Epithelial cell of prostate (primary cell): ENCODE measurements at regions not wholly inside any gene's neighbourhood (a gene's known extent, or its start where the extent isn't known, plus 50 kb on each side); places are given as distances from the start of the nearest gene placed in this dataset.
"Not testable (repeated sequence)": the region's sequence is repeated elsewhere in the genome, so short reads cannot be mapped to it uniquely, and the experiment has no call there.

Experiments used
- DNase-seq: peaks from one replicate; pipeline ENCODE4 v3.0.0-alpha.2; 2011; ENCODE audit warnings: low read depth, low spot score
- H3K27ac ChIP-seq: fragments of 450-650 bp; 2 replicates; pipeline ENCODE4 v1.5.1; 2017; ENCODE audit warnings: mild to moderate bottlenecking

DNA sequence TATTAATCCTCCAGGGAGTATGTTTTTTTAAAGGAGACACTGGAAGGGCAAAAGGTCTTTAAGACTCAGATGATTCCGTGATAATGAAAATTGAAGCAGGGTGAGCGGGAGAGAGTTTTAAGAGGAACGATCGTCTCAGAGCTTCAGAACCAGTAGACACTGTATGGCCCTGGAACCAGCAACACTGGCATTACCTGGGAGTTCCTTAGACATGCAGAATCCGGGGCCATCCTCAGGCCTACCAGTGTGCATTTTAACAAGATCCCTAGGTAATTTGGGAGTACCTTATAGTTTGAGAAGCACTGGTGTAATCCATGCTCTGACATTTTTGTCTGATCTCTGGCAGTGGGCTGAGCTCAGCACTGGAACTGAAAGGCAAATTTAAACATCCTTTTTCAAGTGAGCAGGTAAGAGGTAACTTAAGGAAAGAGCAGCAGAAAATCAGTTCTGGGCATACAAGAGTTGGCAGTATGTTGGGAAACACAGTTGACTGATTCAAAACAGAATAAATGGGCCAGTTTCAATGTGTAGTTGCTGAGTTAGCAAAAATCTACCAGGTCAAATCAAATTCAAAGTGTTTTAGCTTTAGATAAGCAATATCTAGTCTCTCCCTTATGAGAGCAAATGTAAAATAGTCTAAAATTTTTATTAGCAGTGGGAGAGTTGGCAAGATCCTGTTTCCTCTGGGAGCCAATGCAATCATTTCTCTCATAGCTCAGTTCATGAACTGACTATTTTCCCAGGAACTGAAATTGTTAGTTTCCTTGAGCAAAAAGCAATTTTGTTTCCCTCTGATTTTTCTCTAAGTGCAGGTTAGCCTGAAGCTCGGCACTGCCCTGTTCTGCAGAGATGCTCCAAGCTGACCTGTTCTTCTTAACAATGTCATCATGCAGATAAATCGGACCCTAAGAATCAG is 97.2 kb upstream of the ELMO1 start:
- no peak overlapping the region for H3K27ac ChIP-seq
- no peak for DNase-seq

DNA sequence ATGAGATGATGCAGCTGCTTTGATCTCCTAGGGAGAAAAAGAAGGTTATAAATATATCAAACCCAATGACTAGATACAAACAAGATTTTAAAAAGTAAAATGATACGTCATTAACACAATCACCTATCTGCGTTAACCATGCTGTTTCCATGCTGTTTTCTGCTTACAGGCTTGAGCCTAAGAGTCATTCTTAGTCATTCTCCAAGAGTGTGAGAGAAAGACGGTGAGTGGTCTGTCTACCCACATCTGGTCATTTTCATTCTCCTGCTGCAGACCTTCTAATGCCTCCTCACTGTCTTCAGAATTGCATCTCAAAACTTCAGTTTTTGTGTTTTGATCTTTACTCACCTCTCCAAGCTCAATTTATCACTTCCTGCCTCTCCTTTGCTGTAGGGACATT is 98.0 kb upstream of the ELMO1 start:
- no peak overlapping the region for H3K27ac ChIP-seq
- no peak for DNase-seq

DNA sequence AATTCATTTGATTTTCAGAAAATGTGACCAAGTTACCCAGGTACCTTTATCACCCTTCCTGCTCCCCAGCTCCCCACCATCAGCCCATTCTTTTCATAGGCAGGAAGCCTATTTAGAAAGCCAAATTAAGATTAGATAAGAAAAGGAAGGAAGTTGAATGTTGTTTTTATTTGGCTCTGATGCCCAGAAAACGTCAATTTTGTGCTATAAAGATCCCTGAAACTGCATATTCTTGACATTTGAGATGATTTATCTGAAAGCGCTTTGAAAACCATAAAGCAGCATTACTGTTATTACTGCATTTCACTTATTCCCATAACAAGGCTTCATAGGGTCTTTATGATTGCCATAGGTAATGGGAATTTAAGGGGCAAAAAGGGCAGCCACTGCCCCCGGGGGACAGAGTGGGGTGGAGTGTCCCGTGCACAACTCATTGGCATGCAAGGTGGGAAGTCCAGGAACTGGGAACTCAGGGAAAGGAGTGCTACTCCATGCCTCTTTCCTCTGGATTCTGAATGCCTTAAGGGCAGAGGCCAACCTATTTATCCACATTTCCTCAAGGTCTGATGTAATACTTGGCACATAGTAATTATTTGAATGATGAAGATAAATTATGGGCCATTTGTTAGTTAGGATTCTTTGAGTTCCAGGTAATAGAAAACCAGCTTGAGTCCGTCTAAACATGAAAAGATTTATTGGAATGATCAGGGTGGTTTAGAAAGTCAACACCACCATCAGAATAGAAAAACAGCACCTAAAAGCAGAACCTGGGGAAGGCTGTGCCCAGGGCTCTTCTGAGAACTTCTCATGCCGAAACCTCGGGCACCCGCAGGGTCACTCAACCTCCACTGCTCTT is 100.6 kb upstream of the ELMO1 start:
- DNase-seq = no peak
- H3K27ac ChIP-seq = no peak overlapping the region

DNA sequence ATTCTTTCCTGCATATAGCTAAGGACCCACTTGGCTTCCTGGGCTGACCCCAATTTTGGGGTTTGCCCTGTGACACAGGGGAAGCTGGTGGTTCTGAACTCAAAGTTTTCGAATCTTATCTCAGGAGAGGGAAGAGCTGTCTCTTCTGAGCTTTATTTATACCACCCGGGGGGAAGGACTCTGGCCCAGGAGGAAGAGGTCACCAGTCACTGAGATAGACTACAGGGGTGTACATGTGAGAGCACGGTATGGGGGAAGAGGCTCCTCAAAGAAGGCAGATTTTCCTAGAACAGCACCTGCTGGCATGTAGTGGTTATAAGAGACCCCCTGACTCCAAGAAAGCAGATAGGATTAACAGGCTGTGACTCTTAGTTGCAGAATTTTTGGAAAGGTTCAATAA is 101.8 kb upstream of the ELMO1 start:
- no peak for DNase-seq
- no peak overlapping the region for H3K27ac ChIP-seq

DNA sequence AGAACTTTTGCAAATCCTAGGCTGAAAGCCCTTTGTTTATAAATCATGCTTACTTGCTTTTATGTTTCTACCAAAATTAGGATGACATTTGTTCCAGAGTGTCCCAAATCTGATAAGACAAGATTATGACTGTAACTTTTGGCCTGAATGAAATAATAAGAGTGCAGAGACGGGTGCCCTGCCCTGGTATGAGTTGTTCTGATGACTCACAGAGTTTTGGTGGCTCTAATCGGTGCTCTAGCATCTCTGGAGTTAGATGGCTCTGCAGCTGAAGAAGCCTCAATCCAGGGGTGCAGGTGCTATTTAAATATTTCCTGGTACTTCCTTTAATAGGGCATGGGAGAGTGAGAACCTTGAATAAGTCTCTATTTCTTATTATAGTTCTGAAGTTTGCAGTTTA is 102.2 kb upstream of the ELMO1 start:
- no peak overlapping the region for H3K27ac ChIP-seq
- no peak for DNase-seq

DNA sequence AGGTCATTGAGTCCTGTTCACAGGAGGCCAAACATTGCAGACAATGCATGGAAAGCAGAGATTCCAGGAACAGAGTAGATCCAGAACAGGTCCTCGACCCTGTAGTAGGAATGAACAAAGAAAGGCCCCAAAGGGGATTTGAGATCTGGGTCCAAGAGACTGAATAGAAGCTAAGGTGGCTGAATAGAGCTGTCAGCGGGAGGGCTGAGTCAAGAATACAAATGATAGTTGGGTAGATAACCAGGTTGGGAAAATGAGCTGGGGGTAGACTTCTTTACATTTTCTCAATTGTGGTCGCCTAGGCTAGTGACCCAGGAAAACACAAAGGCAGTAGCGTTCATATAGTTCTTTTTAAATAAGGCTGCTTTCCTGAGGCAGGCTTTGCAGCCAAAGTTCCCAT is 103.4 kb upstream of the ELMO1 start:
- no peak for DNase-seq
- H3K27ac ChIP-seq = no peak overlapping the region

DNA sequence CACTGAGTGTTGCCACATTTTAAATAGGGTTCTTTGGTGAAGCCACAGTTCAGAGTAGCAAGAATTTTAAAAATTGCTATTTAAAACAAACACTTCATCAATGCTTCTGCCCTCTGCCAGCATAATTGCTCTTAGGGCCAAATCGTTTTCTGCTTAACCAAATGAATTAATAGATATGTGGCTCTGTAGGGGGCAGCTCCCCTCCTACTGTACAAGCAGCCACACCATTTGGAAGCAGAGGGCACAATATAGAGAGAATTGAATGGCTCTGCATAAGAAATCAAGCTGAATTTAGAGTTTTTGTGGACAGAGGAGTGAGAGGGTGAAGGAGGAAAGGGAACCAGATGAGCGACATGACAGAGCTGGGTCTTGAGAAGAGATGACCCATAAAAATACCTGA is 103.8 kb upstream of the ELMO1 start:
- DNase-seq, H3K27ac ChIP-seq: not testable (repeated sequence)

DNA sequence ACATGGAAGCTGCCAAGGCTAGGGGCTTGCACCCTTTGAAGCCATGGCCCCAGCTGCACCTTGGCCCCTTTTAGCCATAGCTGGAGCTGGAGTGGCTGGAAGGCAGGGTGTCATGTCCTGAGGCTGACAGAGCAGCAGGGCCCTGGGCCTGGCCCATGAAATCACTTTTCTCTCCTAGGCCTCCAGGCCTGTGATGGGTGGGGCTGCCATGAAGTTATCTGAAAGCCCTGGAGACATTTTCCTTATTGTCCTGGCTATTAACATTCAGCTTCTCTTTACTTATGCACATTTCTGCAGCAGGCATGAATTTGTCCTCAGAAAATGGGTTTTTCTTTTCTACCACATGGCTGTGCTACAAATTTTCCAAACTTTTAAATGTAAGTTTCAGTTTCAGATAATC is 106.9 kb upstream of the ELMO1 start:
- no peak for DNase-seq
- H3K27ac ChIP-seq = no peak overlapping the region

DNA sequence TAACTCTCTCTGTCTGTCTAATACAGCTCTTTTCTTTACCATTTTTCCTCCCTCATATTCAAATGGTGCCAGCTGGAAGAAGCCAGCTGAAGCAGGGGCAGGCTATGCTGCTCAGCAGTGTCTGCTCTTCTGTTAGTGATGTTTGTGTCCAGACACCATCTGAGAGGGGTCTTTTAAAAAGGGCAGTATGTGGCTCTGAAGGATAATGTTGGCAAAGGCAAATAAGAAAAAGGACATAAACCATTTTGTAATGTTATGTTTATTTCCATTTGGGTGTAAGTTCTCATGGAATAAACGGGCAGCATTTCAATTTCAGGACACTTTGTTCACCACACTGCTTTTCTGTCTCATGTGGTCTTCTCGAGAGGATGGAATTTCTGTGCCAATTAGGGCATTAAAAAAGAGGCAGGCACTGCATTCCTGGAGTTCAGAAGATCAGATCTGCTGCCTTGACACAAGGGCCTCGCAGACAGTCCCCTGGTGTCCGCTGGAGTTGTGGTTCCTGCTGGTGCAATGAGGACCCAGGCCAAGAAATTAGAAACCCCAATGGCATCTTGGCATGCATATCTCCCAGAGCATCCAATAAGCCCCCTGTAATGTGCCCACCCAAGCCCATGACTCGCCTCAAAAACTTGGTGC is 109.0 kb upstream of the ELMO1 start:
- no peak for DNase-seq
- no peak overlapping the region for H3K27ac ChIP-seq

DNA sequence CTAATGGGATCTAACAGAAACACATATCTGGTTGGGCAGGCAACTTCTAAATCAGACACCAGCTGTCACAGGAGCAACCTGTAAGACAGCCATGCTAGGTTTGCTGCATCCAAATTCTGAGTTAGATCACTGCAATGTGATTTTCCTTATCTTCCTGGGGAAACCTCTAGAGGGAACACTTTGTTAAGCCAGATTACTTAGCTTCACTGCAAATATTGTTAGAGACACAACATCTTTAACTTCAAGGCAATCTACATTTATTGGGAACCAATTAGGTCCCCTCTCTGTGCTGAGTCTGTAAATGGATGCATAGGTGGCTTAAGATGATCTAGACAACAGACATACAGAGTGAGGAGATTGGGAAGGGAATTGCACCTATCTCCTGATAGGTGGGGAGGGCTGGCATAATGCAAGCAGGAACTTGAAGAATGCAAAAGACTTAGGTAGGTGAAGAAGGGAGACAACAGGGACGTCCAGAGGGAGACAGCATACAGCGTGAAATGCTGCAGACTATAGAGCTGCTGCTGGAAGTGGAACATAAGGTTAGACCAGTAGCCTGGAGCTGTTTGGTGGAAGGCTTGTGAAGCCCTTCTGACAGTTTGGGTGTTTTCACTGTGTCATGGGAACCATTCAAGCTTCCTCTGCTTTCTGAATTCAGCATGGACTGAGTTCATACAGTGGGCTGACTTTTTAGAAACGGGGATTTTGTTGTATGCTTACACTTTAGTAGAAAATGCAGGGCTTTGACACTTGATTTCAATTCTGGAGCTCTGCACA is 109.8 kb upstream of the ELMO1 start:
- H3K27ac ChIP-seq = no peak overlapping the region
- DNase-seq = no peak

DNA sequence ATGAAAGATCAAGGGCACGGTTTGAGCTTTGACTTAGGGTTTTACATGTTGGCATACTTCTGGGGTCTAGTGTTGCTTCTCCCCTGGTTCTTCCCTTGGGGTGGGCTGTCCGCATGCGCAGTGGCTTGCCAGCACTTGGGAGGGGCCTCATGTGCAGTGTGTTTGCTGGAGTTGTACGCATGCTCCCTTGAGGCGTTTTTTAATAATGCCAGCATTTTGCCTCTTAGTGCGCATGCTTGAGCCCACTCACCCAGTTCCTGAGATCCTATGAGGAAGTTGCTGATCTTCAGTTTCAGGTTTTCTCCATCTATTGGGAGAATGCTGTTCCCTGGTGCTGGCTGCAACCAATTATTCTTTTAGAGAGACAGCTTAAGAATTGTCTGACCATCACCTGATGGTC is 113.4 kb upstream of the GPR141 start:
- DNase-seq = no peak
- H3K27ac ChIP-seq = no peak overlapping the region

DNA sequence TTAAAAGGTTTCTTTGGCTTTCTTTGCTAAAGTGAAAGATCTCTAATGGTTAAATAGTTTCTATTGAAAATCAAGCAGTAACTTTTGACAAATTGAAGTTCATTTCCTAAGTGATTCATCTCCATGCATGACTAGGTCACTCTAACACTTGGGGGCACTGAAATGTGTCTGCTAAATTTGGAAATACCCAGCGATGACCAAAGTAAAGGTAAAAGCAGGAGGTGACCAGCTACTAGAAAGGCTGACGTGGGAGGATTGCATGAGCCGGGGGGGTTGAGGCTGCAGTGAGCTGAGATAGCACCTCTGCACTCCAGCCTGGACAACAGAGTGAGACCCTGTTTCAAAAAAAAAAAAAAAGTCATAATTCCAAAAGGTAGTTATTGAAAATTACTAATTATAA is 111.8 kb upstream of the GPR141 start:
- no peak for DNase-seq
- H3K27ac ChIP-seq = no peak overlapping the region

DNA sequence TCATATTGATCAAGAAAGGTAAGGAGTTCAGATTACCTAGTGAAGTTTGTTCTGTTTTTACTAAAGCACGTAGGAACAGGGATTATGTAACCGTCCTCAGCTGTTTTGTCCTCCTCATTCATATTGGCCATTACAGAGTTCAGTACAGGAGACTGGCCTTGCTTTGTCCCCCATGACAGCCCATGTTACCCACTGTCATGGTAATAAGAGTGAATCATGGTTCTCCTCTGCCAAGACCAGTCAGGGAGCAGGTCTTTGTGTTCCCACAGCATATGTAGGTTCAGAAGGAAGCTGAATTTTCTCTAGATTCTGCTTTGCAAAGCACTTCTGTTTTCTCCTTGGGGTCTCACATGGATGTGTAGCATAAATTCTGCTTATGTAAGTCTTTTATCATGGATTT is 106.2 kb upstream of the GPR141 start:
- H3K27ac ChIP-seq = no peak overlapping the region
- no peak for DNase-seq

DNA sequence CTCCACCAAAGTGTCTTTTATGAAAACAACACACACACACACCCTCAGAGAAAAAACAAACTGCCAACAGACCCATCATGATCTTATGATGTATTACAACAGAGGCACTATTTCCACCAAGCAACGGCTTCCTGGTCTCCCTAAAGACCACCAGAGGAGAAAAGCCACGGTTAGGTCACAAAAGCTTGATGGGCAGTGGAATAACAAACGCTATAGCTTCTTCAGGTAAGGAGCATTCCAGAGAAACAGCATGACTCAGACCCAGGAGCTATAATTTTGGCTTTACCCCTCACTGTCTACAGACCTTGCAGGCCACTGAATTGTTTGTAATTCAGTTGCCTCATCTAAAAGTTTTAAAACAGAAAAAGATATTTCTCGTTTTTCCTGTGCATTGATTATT is 105.7 kb upstream of the GPR141 start:
- DNase-seq = no peak
- H3K27ac ChIP-seq = no peak overlapping the region

DNA sequence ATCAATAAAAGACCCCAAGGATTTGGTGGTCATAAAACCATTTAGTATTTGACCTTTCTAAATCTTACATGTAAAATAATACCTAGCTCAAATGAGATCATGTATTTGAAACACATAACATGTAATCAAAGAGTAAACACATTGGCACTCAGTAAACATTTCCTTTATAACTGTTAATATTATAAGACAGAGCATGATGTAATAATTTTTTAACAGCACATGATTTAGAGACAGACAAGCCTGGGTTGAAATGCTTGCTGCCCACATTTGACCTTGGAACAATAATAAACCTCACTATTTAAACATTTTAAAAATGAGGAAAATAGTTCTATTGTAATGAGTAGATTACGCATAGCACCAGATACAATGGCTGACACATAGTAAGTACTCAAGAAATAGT is 105.2 kb upstream of the GPR141 start:
- no peak for DNase-seq
- no peak overlapping the region for H3K27ac ChIP-seq

DNA sequence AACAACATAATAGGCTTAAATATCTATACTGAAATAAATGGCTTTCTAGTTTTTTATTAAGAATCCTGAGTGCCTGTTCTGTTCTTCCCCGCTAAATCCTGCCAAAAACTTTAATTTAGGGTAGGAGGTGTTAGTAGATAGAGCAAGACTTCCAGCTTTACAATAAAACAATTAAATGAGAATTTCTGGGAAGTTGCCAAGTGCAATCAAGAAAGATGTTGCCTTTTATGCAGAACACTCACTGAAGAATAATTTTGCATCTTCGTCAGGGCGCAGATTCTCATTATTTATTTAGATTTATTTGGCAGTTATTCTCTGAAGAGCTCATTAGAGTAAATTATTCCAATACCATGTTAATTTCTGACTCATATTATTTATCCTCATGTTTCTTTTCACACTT is 103.2 kb upstream of the GPR141 start:
- H3K27ac ChIP-seq = no peak overlapping the region
- DNase-seq = no peak

DNA sequence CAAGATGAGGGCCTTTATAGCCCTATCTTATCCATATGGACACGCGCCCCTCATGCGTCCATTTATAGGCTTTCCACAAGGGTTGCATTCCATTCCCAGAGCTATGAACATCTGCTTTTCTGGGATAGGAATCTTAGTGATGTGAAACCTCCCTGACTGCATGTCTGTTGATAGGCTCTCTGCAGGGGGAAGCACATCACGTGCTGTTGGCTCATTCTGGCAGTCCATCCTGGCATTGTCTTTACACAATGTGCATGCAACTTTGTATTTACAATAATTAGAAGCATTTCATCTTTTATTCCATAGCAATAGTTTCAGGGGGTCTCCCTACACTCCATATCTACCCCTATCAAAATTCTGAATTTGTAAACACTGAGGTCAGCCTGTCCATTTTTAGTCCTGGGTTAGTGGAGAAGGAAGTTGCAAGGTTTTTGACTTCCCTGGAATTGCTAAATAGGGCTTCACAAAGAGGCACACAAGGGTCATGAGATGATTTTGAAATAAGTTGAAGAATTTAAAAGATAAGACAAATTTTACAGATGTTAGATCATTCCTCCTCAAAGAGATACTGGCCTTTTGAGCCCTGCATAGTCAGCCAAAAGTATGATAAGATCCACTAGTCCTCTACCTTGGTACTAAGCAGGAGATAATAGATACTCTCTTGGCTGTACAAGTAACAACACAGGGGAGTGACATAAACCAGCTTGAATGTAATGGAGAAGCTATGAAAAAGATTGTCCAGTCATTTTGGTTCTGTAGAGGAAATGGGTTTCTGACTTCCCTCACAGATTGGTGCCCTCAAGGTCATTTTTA is 98.7 kb upstream of the GPR141 start:
- H3K27ac ChIP-seq, DNase-seq: not testable (repeated sequence)

DNA sequence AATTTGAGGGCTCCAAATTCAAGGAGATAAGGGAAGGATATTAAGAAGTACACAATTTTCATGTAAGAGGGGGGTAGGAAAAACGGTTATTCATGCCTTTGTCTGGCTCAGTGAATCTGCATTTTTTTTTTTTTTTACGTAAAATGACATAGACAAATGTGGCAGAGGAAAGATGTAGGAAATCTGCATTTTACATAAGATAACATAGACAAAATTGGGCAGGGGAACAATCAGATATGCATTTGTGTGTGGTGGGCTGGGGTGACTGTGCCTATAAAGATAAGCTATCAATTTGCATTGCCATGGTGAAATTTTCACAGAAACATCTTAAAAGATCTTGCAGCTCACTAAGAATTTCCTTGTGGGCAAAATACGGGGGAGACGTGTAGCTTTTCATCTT is 92.7 kb upstream of the GPR141 start:
- DNase-seq = no peak
- H3K27ac ChIP-seq = no peak overlapping the region

DNA sequence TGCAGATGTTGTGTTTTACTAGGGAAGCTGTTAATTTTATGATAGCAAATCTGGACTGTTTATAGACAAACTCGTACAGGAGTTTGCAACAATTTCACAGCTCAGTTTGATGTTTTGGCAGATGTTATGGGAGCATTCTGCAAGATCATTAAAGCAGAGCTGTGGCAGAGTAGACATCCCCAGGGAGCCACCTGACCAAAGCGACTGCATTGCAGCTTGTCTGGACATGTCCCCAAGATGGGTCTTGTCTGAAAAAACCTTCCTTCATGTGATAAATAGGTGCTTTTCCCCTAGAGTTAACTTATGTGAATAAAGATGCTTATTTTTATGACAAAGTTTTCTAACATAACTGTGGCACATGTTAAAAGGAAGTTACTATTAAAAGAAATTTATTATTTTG is 91.2 kb upstream of the GPR141 start:
- H3K27ac ChIP-seq = no peak overlapping the region
- DNase-seq = no peak
